ENCODE measurements at regions not wholly inside any gene's neighbourhood (a gene's known extent, or its start where the extent isn't known, plus 50 kb on each side); places are given as distances from the start of the nearest gene placed in this dataset.

- ChIA-PET CTCF (no interaction called here), POLR2A (ENCODE audit: unreplicated experiment) (no interaction called here)
- no peak overlapping the region for H4K8ac ChIP-seq (ENCODE audit: low read depth in 2 of 2, low read length in 2 of 2)
- H3K9ac ChIP-seq (ENCODE audit: low read depth, low read length), result no peak overlapping the region
- no peak overlapping the region for H3K23ac ChIP-seq (ENCODE audit: low read depth, low read length)
- no peak overlapping the region for H2AK5ac ChIP-seq (ENCODE audit: low read depth, low read length)
- H3K4me2 ChIP-seq (ENCODE audit: low read depth, low read length), result no peak overlapping the region
- H3K9me1 ChIP-seq (ENCODE audit: insufficient read depth, low read length), result no peaks in the 10 kb centered on the region
- no peak overlapping the region for H4K91ac ChIP-seq (ENCODE audit: insufficient read depth, low read depth, low read length)
- H4K20me1 ChIP-seq (ENCODE audit: insufficient read depth, low read length), result no peaks in the 10 kb centered on the region
- no peaks in the 10 kb centered on the region; the same call in 1 of the 2 replicates for H3K27me3 ChIP-seq (ENCODE audit: control insufficient read depth, insufficient read depth, low read length)
- no peak for DNase-seq
- no peaks in the 10 kb centered on the region for H3K4me1 ChIP-seq (ENCODE audit: control insufficient read depth, insufficient read depth, low read length)
- H2BK20ac ChIP-seq (ENCODE audit: low read depth, low read length), result no peak overlapping the region
- no peak overlapping the region for H3K4ac ChIP-seq (ENCODE audit: low read depth, low read length)
- H3K27ac ChIP-seq (ENCODE audit: insufficient read depth, low read length), result no peak overlapping the region
- H3K56ac ChIP-seq (ENCODE audit: extremely low read depth, insufficient read depth, low read length), result no peak overlapping the region
- dilution Hi-C loops (cut with HindIII; ENCODE audit: low sequenced_read_pairs, unreplicated experiment), result no loop called here
- no peak overlapping the region for H4K5ac ChIP-seq (ENCODE audit: low read depth, low read length)
- no peak overlapping the region for H2AFZ ChIP-seq (replicated peaks; ENCODE audit: low read length, poor library complexity)
- no peak for ATAC-seq (ENCODE audit: low read depth)
- H2BK5ac ChIP-seq (ENCODE audit: low read depth, low read length, poor library complexity, severe bottlenecking), result no peak overlapping the region
- no peak overlapping the region for H2BK120ac ChIP-seq (ENCODE audit: low read depth, low read length)
- H3K79me1 ChIP-seq (ENCODE audit: low read depth in 1 of 2, low read length in 2 of 2), result no peaks in the 10 kb centered on the region
- no peaks in the 10 kb centered on the region for H3K9me3 ChIP-seq (ENCODE audit: control insufficient read depth, insufficient read depth, low read length)
- H2AK9ac ChIP-seq (replicated peaks; ENCODE audit: low read depth, low read length, poor library complexity), result no peak overlapping the region
- BruUV-seq (replicated peaks), result no TSS peak
- intact Hi-C loops (cut with micrococcal nuclease), result no loop called here
- H3K18ac ChIP-seq (ENCODE audit: low read depth, low read length), result no peak overlapping the region
- no peak overlapping the region for H3K4me3 ChIP-seq (ENCODE audit: insufficient read depth, low read depth, low read length)
- H3K36me3 ChIP-seq (ENCODE audit: control insufficient read depth, insufficient read depth, low read length), result no peaks in the 10 kb centered on the region
- H3K14ac ChIP-seq (replicated peaks; ENCODE audit: low read depth, low read length), result no peak overlapping the region
- in situ Hi-C loops (cut with MboI; ENCODE audit: low sequenced_read_pairs), result no loop called here
- no peak overlapping the region for H2BK15ac ChIP-seq (ENCODE audit: low read depth, low read length)
- TF ChIP-seq USF2 (IDR thresholded peaks at IDR 0.05; ENCODE audit: low read depth, low read length) (no peak), MAFK (IDR thresholded peaks at IDR 0.05; ENCODE audit: low read depth, low read length) (no peak), NFE2L2 (IDR thresholded peaks at IDR 0.05; ENCODE audit: low read depth, low read length) (no peak), RFX5 (IDR thresholded peaks at IDR 0.05; ENCODE audit: low read depth, low read length) (no peak), BHLHE40 (IDR thresholded peaks at IDR 0.05; ENCODE audit: low read depth, low read length) (no peak), RAD21 (IDR thresholded peaks at IDR 0.05; ENCODE audit: low read length) (no peak), FOS (IDR thresholded peaks at IDR 0.05; ENCODE audit: low read depth, low read length) (no peak), CEBPB (IDR thresholded peaks at IDR 0.05; ENCODE audit: low read depth, low read length) (no peak), ELK1 (IDR thresholded peaks at IDR 0.05; ENCODE audit: borderline replicate concordance, low read depth, low read length) (no peak)
- no CpG with 5 or more reads among the region's 7 CpGs for whole genome bisulfite sequencing, 2 experiments (ENCODE audit: extremely low coverage in 2 of 2, insufficient read length in 1 of 2)
Measured at GRCh38 chr18:32868406-32868805, 95.6 kb upstream of the KLHL14 start.

Measured in IMR-90 (cell line).